DND-41 (cell line): ENCODE measurements at regions not wholly inside any gene's neighbourhood (a gene's known extent, or its start where the extent isn't known, plus 50 kb on each side); places are given as distances from the start of the nearest gene placed in this dataset.

Source experiments
- ATAC-seq: fragments of 200-7000 bp; cut with Tn5 transposase; 3 replicates; pipeline ENCODE4 v1.9.1; 2021; ENCODE audit warnings: low read depth; ENCODE audit not compliant: insufficient read depth
- DNase-seq: peaks from one replicate; pipeline ENCODE4 v3.0.0-alpha.2; 2020
- H2AFZ ChIP-seq: 2 replicates; pipeline ENCODE4 v1.6.0; 2012; ENCODE audit warnings: low read depth, low read length
- H3K27ac ChIP-seq: 2 replicates; pipeline ENCODE4 v1.5.1; 2012; ENCODE audit warnings: low read length, inconsistent platforms
- H3K27me3 ChIP-seq: fragments of 200-600 bp; sonication (generic); 2 replicates; pipeline ENCODE4 v1.6.0; 2012; ENCODE audit warnings: low read length, mild to moderate bottlenecking, inconsistent platforms; ENCODE audit not compliant: insufficient read depth, poor library complexity
- H3K36me3 ChIP-seq: 2 replicates; pipeline ENCODE4 v1.5.1; 2012; ENCODE audit warnings: low read length, inconsistent platforms; ENCODE audit not compliant: insufficient read depth
- H3K4me1 ChIP-seq: 2 replicates; pipeline ENCODE4 v1.5.1; 2012; ENCODE audit warnings: mild to moderate bottlenecking, low read length; ENCODE audit not compliant: insufficient read depth
- H3K4me2 ChIP-seq: 2 replicates; pipeline ENCODE4 v1.6.0; 2012; ENCODE audit warnings: mild to moderate bottlenecking, moderate library complexity, low read length, inconsistent platforms; ENCODE audit not compliant: insufficient read depth
- H3K4me3 ChIP-seq, 2 experiments: fragments of 200-600 bp in 1 of 2; shearing (Covaris generic) in 1 of 2; 2 replicates each; pipeline ENCODE4 v1.5.1; 2012 to 2016; ENCODE audit warnings: inconsistent platforms in 2 of 2, low read length in 2 of 2, mild to moderate bottlenecking in 2 of 2, low read depth in 1 of 2, moderate library complexity in 1 of 2
- H3K79me2 ChIP-seq: 2 replicates; pipeline ENCODE4 v1.6.0; 2012; ENCODE audit warnings: low read length, inconsistent platforms; ENCODE audit not compliant: insufficient read depth
- H3K9ac ChIP-seq: 2 replicates; pipeline ENCODE4 v1.6.0; 2012; ENCODE audit warnings: low read depth, mild to moderate bottlenecking, inconsistent platforms, low read length, moderate library complexity
- H3K9me3 ChIP-seq: 2 replicates; pipeline ENCODE4 v1.5.1; 2012; ENCODE audit warnings: low read length, moderate library complexity, mild to moderate bottlenecking, inconsistent platforms; ENCODE audit not compliant: insufficient read depth, severe bottlenecking
- H4K20me1 ChIP-seq: 2 replicates; pipeline ENCODE4 v1.6.0; 2012; ENCODE audit warnings: low read length; ENCODE audit not compliant: insufficient read depth
- CTCF ChIP-seq: IDR thresholded peaks from 2 replicates; pipeline ENCODE4 v1.5.1; 2012; ENCODE audit warnings: borderline replicate concordance, low read length, moderate library complexity, mild to moderate bottlenecking; ENCODE audit not compliant: poor library complexity, severe bottlenecking; ENCODE audit errors: extremely low read depth
- EZH2 ChIP-seq: IDR thresholded peaks from 3 replicates; pipeline ENCODE4 v1.6.1; 2012; ENCODE audit warnings: borderline replicate concordance, low read depth, mild to moderate bottlenecking, moderate library complexity, low read length, inconsistent platforms; ENCODE audit not compliant: severe bottlenecking

GRCh38 chr7:156496363-156496769 lies 144.2 kb upstream of the RNF32 start:
- H3K79me2 ChIP-seq: no peaks in the 10 kb centered on the region
- no peak for DNase-seq
- no peak overlapping the region for H2AFZ ChIP-seq
- no peaks in the 10 kb centered on the region for H4K20me1 ChIP-seq
- no peak overlapping the region for H3K27ac ChIP-seq
- TF ChIP-seq CTCF: no peak
- no peak for TF ChIP-seq EZH2
- H3K4me3 ChIP-seq: no peak overlapping the region
- H3K27me3 ChIP-seq: peaks cover 5% of the 10 kb centered on the region
- H3K36me3 ChIP-seq: no peaks in the 10 kb centered on the region
- no peak for ATAC-seq
- H3K9ac ChIP-seq: no peak overlapping the region
- no peaks in the 10 kb centered on the region for H3K4me1 ChIP-seq
- no peak overlapping the region for H3K4me2 ChIP-seq
- H3K9me3 ChIP-seq: no peaks in the 10 kb centered on the region

GRCh38 chr7:156494960-156495359 lies 145.6 kb upstream of the RNF32 start:
- no peak for TF ChIP-seq EZH2
- TF ChIP-seq CTCF: no peak
- ATAC-seq: no peak
- DNase-seq: no peak
- H3K27ac ChIP-seq: no peak overlapping the region
- peaks cover 5% of the 10 kb centered on the region for H3K27me3 ChIP-seq
- H3K9ac ChIP-seq: no peak overlapping the region
- H3K4me3 ChIP-seq: no peak overlapping the region
- H3K9me3 ChIP-seq: no peaks in the 10 kb centered on the region
- H3K36me3 ChIP-seq: no peaks in the 10 kb centered on the region
- H4K20me1 ChIP-seq: no peaks in the 10 kb centered on the region
- H3K79me2 ChIP-seq: no peaks in the 10 kb centered on the region
- H3K4me1 ChIP-seq: no peaks in the 10 kb centered on the region
- H3K4me2 ChIP-seq: no peak overlapping the region
- no peak overlapping the region for H2AFZ ChIP-seq

- Histone ChIP-seq H3K36me3 (no peaks in the 10 kb centered on the region), H3K79me2 (no peaks in the 10 kb centered on the region), H3K9ac (no peak overlapping the region), H3K4me1 (no peaks in the 10 kb centered on the region), H3K4me3 (no peak overlapping the region), H3K4me2 (no peak overlapping the region), H4K20me1 (no peaks in the 10 kb centered on the region), H2AFZ (no peak overlapping the region), H3K27me3 (peaks cover 5% of the 10 kb centered on the region), H3K27ac (no peak overlapping the region), H3K9me3 (no peaks in the 10 kb centered on the region)
- ATAC-seq (no peak), DNase-seq (no peak)
- TF ChIP-seq EZH2 (no peak), CTCF (no peak)
These were observed 146.6 kb upstream of the RNF32 start for GRCh38 chr7:156493942-156494341.

GRCh38 chr7:156492170-156492569 lies 148.4 kb upstream of the RNF32 start:
- Histone ChIP-seq H3K9me3 (no peaks in the 10 kb centered on the region), H3K4me1 (peaks cover 9% of the 10 kb centered on the region), H4K20me1 (no peaks in the 10 kb centered on the region), H3K4me2 (no peak overlapping the region), H3K27ac (no peak overlapping the region), H3K36me3 (no peaks in the 10 kb centered on the region), H2AFZ (no peak overlapping the region), H3K79me2 (no peaks in the 10 kb centered on the region), H3K9ac (no peak overlapping the region), H3K27me3 (peaks cover 5% of the 10 kb centered on the region), H3K4me3 (no peak overlapping the region)
- no peak for ATAC-seq
- TF ChIP-seq EZH2 (no peak), CTCF (no peak)
- DNase-seq: no peak
